ENCODE measurements at regions not wholly inside any gene's neighbourhood (a gene's known extent, or its start where the extent isn't known, plus 50 kb on each side); places are given as distances from the start of the nearest gene placed in this dataset.

DNA sequence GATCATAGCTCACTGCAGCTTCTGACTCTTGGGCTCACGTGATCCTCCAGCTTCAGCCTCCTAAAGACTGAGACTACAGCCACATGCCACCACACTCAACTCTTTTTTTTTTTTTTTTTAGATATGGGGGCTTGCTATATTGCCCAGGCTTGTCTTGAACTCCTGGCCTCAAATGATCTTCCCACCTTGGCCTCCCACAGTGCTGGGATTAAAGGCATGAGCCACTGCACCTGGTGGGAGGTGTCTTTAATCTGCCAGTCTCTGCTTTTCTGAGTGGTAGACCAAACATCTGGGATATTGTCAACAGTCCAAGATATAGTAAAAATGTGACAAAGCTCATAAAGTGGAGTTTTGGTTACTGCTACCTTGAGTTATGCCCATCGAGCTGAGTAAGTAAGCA is 104.9 kb upstream of the FOXP2 start:
- Histone ChIP-seq H3K4me1 (ENCODE audit: low read depth, poor library complexity, severe bottlenecking) (no peaks in the 10 kb centered on the region), H3K79me2 (ENCODE audit: insufficient read depth, low read depth) (no peaks in the 10 kb centered on the region), H3K36me3 (ENCODE audit: insufficient read depth) (no peaks in the 10 kb centered on the region), H2AFZ (ENCODE audit: low read depth) (no peak overlapping the region), H3K4me3 (IDR thresholded peaks at IDR 0.05; ENCODE audit: insufficient read depth, low read depth, low read length) (no peak overlapping the region), H3K4me2 (no peak overlapping the region), H4K20me1 (ENCODE audit: insufficient read depth) (no peaks in the 10 kb centered on the region), H3K27ac (no peak overlapping the region), H3K27me3 (ENCODE audit: insufficient read depth, low read depth) (no peaks in the 10 kb centered on the region), H3K9ac (no peak overlapping the region)
- TF ChIP-seq, protein P1, sequence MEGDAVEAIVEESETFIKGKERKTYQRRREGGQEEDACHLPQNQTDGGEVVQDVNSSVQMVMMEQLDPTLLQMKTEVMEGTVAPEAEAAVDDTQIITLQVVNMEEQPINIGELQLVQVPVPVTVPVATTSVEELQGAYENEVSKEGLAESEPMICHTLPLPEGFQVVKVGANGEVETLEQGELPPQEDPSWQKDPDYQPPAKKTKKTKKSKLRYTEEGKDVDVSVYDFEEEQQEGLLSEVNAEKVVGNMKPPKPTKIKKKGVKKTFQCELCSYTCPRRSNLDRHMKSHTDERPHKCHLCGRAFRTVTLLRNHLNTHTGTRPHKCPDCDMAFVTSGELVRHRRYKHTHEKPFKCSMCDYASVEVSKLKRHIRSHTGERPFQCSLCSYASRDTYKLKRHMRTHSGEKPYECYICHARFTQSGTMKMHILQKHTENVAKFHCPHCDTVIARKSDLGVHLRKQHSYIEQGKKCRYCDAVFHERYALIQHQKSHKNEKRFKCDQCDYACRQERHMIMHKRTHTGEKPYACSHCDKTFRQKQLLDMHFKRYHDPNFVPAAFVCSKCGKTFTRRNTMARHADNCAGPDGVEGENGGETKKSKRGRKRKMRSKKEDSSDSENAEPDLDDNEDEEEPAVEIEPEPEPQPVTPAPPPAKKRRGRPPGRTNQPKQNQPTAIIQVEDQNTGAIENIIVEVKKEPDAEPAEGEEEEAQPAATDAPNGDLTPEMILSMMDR (conservative IDR thresholded peaks at IDR 0.05; ENCODE audit: low read depth, low read length), result no peak

DNA sequence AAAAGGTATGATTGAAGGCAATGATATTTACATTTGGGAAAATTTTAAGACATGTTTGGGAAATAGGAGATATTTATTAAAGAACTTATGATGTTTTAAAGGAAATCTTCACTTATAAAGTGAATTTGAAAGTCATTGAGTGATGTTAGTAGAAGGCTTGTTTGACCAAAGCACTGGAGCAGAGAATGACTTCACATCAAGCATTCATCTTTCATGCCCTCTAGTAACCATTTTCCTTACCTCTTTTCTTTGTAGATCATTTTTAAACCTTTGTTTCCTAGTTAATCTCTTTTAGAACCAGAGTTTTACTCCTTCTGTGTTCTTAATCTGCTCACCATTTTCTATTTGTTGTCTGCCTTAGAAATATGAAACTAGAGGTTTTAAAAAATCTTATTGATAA is 111.3 kb upstream of the FOXP2 start:
- Histone ChIP-seq H4K20me1 (ENCODE audit: insufficient read depth) (no peaks in the 10 kb centered on the region), H3K4me1 (ENCODE audit: low read depth, poor library complexity, severe bottlenecking) (no peaks in the 10 kb centered on the region), H3K36me3 (ENCODE audit: insufficient read depth) (no peaks in the 10 kb centered on the region), H3K79me2 (ENCODE audit: insufficient read depth, low read depth) (no peaks in the 10 kb centered on the region), H3K27me3 (ENCODE audit: insufficient read depth, low read depth) (no peaks in the 10 kb centered on the region), H3K4me2 (no peak overlapping the region), H2AFZ (ENCODE audit: low read depth) (no peak overlapping the region), H3K4me3 (IDR thresholded peaks at IDR 0.05; ENCODE audit: insufficient read depth, low read depth, low read length) (no peak overlapping the region), H3K27ac (no peak overlapping the region), H3K9ac (no peak overlapping the region)
- TF ChIP-seq, protein P1 (conservative IDR thresholded peaks at IDR 0.05; ENCODE audit: low read depth, low read length), result no peak

DNA sequence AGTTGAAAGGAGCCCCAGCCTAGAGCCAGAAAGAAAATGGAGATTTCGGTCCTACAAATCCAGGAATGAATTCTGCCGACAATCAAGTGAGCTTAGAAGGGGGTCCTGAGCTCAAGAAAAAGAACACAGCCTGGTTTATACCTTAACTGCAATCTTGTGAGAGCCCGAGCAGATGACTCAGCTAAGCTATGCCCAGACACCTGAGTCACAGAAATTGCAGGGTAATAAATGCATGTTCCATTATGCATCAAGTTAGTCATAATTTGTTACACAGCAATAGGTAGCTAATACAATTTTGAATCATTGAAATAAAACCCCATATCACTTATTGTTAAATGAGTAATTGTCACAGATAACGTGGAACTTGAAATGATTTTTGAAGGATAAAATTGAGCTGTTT is 111.8 kb upstream of the FOXP2 start:
- Histone ChIP-seq H3K9ac (no peak overlapping the region), H3K4me2 (no peak overlapping the region), H3K27me3 (ENCODE audit: insufficient read depth, low read depth) (no peaks in the 10 kb centered on the region), H3K79me2 (ENCODE audit: insufficient read depth, low read depth) (no peaks in the 10 kb centered on the region), H3K4me3 (IDR thresholded peaks at IDR 0.05; ENCODE audit: insufficient read depth, low read depth, low read length) (no peak overlapping the region), H3K36me3 (ENCODE audit: insufficient read depth) (no peaks in the 10 kb centered on the region), H2AFZ (ENCODE audit: low read depth) (no peak overlapping the region), H4K20me1 (ENCODE audit: insufficient read depth) (no peaks in the 10 kb centered on the region), H3K4me1 (ENCODE audit: low read depth, poor library complexity, severe bottlenecking) (no peaks in the 10 kb centered on the region), H3K27ac (no peak overlapping the region)
- TF ChIP-seq, protein P1 (conservative IDR thresholded peaks at IDR 0.05; ENCODE audit: low read depth, low read length), result no peak

DNA sequence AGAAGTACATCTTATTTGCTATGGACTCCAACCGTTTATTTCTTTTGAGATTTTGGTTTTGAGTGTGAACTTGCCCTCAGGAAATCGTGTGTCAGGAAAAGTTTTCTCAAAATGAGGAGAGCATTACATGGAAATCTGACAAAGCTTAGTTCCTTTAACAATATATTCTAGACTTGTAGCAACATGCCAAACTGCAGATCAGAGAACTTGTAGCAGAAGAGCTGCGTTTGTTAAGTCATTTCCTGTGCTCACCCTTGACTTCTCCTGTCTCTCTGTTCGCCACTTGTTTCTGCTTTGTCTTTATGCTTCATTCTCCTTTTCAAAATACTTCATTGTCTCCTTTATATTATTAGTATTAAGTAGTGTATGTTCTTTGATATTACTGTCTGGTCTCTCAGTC is 116.6 kb upstream of the FOXP2 start:
- Histone ChIP-seq H2AFZ (ENCODE audit: low read depth) (no peak overlapping the region), H3K27me3 (ENCODE audit: insufficient read depth, low read depth) (no peaks in the 10 kb centered on the region), H3K27ac (no peak overlapping the region), H3K9ac (no peak overlapping the region), H3K4me1 (ENCODE audit: low read depth, poor library complexity, severe bottlenecking) (peaks cover 9% of the 10 kb centered on the region), H3K79me2 (ENCODE audit: insufficient read depth, low read depth) (no peaks in the 10 kb centered on the region), H3K4me3 (IDR thresholded peaks at IDR 0.05; ENCODE audit: insufficient read depth, low read depth, low read length) (no peak overlapping the region), H4K20me1 (ENCODE audit: insufficient read depth) (no peaks in the 10 kb centered on the region), H3K4me2 (no peak overlapping the region), H3K36me3 (ENCODE audit: insufficient read depth) (no peaks in the 10 kb centered on the region)
- TF ChIP-seq, protein P1 (conservative IDR thresholded peaks at IDR 0.05; ENCODE audit: low read depth, low read length), result no peak

DNA sequence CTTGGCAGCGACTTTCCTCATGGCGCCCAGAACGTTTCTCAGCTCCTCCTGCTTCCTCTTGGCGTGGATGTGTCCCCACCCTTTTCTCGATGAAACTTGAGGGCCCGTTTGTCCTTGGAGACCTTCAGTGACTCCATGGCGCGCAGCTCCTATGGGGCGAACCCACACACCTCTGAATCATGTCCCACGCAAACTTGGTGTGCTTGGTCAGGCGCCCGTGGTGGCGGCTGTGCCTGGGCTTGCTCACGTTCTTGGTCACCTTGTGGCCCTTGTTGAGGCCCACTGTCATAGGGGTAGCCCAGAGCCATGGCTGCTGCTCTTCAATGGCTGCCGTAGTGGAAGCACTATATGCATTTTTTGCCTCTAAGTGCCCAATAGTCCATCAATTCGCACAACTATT is 117.5 kb upstream of the FOXP2 start:
- peaks cover 18% of the 10 kb centered on the region for H3K4me1 ChIP-seq (ENCODE audit: low read depth, poor library complexity, severe bottlenecking)
- H3K79me2 ChIP-seq (ENCODE audit: insufficient read depth, low read depth), result no peaks in the 10 kb centered on the region
- H4K20me1 ChIP-seq (ENCODE audit: insufficient read depth), result no peaks in the 10 kb centered on the region
- no peaks in the 10 kb centered on the region for H3K27me3 ChIP-seq (ENCODE audit: insufficient read depth, low read depth)
- no peak overlapping the region for H3K4me2 ChIP-seq
- TF ChIP-seq, protein P1 (conservative IDR thresholded peaks at IDR 0.05; ENCODE audit: low read depth, low read length), result no peak
- H3K27ac ChIP-seq, result no peak overlapping the region
- H2AFZ ChIP-seq (ENCODE audit: low read depth), result no peak overlapping the region
- H3K9ac ChIP-seq, result no peak overlapping the region
- no peaks in the 10 kb centered on the region for H3K36me3 ChIP-seq (ENCODE audit: insufficient read depth)
- no peak overlapping the region for H3K4me3 ChIP-seq (IDR thresholded peaks at IDR 0.05; ENCODE audit: insufficient read depth, low read depth, low read length)

All from KMS-11 (cell line).